Vagina (tissue), 2 donors: ENCODE measurements at regions not wholly inside any gene's neighbourhood (a gene's known extent, or its start where the extent isn't known, plus 50 kb on each side); places are given as distances from the start of the nearest gene placed in this dataset.
"Not testable (repeated sequence)": the region's sequence is repeated elsewhere in the genome, so short reads cannot be mapped to it uniquely, and the experiment has no call there.

ENCODE experiments used
- POLR2A ChIP-seq, 2 donors: fragments of 450-650 bp; IDR thresholded peaks; one replicate each; pipeline ENCODE4 v1.6.1; 2017; ENCODE audit warnings: antibody characterized with exemption in 2 of 2, mild to moderate bottlenecking in 2 of 2, moderate library complexity in 2 of 2
- TF ChIP-seq, protein P1 (sequence below), 3 experiments: fragments of 450-650 bp in 2 of 3; fragments of 200-600 bp in 1 of 3; sonication (generic) in 1 of 3; IDR thresholded peaks; one replicate each; pipeline ENCODE4 v1.5.1; 2017 to 2019; ENCODE audit warnings: antibody characterized with exemption in 3 of 3, mild to moderate bottlenecking in 2 of 3, moderate library complexity in 2 of 3

DNA sequence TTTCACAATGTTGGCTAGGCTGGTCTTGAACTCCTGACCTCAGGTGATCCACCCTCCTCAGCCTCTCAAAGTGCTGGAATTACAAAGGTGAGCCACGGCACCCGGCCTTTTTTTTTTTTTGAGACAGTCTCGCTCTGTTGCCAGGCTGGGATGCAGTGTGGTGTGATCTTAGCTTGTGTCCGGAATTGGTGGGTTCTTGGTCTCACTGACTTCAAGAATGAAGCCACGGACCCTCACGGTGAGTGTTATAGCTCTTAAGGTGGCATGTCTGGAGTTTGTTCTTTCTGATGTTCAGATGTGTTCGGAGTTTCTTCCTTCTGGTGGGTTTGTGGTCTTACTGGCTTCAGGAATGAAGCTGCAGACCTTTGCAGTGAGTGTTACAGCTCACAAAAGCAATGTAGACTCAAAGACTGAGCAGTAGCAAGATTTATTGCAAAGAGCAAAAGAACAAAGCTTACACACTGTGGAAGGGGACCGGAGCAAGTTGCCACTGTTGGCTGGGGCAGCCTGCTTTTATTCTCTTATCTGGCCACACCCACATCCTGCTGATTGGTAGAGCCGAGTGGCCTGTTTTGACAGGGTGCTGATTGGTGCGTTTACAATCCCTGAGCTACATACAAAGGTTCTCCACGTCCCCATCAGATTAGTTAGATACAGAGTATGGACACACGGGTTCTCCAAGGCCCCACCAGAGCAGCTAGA, 69.1 kb upstream of the DDR1 start:
- TF ChIP-seq, protein P1, sequence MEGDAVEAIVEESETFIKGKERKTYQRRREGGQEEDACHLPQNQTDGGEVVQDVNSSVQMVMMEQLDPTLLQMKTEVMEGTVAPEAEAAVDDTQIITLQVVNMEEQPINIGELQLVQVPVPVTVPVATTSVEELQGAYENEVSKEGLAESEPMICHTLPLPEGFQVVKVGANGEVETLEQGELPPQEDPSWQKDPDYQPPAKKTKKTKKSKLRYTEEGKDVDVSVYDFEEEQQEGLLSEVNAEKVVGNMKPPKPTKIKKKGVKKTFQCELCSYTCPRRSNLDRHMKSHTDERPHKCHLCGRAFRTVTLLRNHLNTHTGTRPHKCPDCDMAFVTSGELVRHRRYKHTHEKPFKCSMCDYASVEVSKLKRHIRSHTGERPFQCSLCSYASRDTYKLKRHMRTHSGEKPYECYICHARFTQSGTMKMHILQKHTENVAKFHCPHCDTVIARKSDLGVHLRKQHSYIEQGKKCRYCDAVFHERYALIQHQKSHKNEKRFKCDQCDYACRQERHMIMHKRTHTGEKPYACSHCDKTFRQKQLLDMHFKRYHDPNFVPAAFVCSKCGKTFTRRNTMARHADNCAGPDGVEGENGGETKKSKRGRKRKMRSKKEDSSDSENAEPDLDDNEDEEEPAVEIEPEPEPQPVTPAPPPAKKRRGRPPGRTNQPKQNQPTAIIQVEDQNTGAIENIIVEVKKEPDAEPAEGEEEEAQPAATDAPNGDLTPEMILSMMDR (IDR thresholded peaks at IDR 0.05) = not testable (repeated sequence)
- not testable (repeated sequence) for TF ChIP-seq POLR2A (IDR thresholded peaks at IDR 0.05)
